IPS DF 6.9 (cell line): ENCODE measurements at regions not wholly inside any gene's neighbourhood (a gene's known extent, or its start where the extent isn't known, plus 50 kb on each side); places are given as distances from the start of the nearest gene placed in this dataset.

Experiments used
- DNase-seq: peaks from one replicate; pipeline ENCODE4 v3.0.0-alpha.2; 2013; ENCODE audit warnings: low read depth, low spot score
- H3K27ac ChIP-seq: one replicate; pipeline ENCODE4 v1.5.1; 2013; ENCODE audit warnings: low read length, control low read depth
- H3K27me3 ChIP-seq: 2 replicates; pipeline ENCODE4 v1.6.1; 2013; ENCODE audit warnings: mild to moderate bottlenecking, low read length; ENCODE audit not compliant: control insufficient read depth, insufficient read depth
- H3K36me3 ChIP-seq: 2 replicates; pipeline ENCODE4 v1.6.1; 2013; ENCODE audit warnings: low read length; ENCODE audit not compliant: control insufficient read depth, insufficient read depth
- H3K4me1 ChIP-seq: 2 replicates; pipeline ENCODE4 v1.6.1; 2013; ENCODE audit warnings: low read length; ENCODE audit not compliant: control insufficient read depth, insufficient read depth
- H3K4me3 ChIP-seq: 2 replicates; pipeline ENCODE4 v1.5.1; 2013; ENCODE audit warnings: mild to moderate bottlenecking, low read length
- H3K9me3 ChIP-seq: 2 replicates; pipeline ENCODE4 v1.6.1; 2013; ENCODE audit warnings: low read length, inconsistent platforms; ENCODE audit not compliant: control insufficient read depth, insufficient read depth
- WGBS: extraction: QIAGEN DNeasy Blood & Tissue Kit; methylation state at CpG from one replicate; pipeline ENCODE4 v1.1.7; 2013; ENCODE audit warnings: mixed read lengths, missing lambda C conversion rate; ENCODE audit not compliant: insufficient read length, insufficient coverage; 5-methylcytosine and 5-hydroxymethylcytosine counted together

DNA sequence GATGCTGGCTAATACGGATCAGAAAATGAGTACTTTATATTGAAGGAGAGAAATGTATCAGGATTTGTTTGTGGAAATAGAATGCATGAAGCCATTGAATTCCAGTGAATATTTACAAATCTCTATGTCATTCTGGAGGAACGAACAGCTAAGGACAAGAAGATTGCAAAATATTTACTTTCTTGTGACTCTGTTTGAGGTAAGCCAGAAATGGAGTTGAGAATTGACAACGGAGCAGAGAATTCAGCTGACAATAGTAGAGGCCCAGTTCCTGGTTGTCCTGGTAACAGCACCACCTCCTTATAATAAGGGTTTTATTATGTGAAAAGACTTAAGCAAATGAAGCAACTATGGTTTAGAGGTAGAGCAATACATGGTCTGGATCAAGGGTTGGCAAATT is 349.2 kb downstream of the ADCYAP1 start:
- no peaks in the 10 kb centered on the region for H3K27me3 ChIP-seq
- H3K4me3 ChIP-seq: no peak overlapping the region
- no peaks in the 10 kb centered on the region for H3K4me1 ChIP-seq
- H3K9me3 ChIP-seq: no peaks in the 10 kb centered on the region
- no CpG with 5 or more reads among the region's 3 CpGs for WGBS
- H3K36me3 ChIP-seq: no peaks in the 10 kb centered on the region
- H3K27ac ChIP-seq: no peak overlapping the region
- DNase-seq: no peak

DNA sequence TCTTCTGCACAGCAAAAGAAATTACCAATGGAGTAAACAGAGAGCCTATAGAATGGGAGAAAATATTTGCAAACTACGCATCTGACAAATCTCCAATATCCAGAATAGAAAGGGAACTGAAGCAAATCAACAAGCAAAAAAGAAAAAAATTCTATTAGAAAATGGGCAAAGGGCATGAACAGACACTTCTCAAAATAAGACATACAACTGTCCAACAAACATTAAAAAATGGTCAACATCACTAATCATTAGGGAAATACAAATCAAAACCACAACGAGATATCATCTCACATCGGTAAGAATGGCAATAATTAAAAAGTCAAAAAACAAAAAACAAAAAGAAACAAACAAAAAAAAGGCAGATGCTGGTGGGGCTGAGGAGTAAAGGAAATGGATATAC is 356.4 kb downstream of the ADCYAP1 start:
- Histone ChIP-seq H3K9me3 (no peaks in the 10 kb centered on the region), H3K27me3 (no peaks in the 10 kb centered on the region), H3K36me3 (no peaks in the 10 kb centered on the region), H3K4me3 (no peak overlapping the region), H3K4me1 (no peaks in the 10 kb centered on the region), H3K27ac (no peak overlapping the region)
- DNase-seq: no peak
- no CpG with 5 or more reads among the region's 3 CpGs for WGBS

DNA sequence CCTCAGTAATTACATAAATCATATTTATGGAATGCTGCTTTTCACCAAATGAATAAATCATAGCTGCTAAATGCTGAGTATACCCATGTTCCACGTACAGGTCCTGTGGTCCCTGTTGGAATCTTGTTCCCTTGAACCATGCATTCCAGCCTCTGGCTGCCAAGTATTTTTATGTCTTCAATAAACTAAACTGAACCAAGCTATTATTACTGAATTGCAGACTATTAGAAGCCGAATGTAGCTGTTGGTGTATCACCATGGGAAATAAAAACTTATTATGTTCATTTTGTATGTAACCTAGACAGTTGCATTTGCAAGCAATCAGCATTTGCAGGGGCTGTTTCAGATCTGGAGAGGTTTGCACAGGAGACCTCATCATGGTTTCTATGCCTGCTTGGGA is 362.4 kb downstream of the ADCYAP1 start:
- no CpG with 5 or more reads among the region's 2 CpGs for WGBS
- no peak overlapping the region for H3K27ac ChIP-seq
- DNase-seq: no peak
- H3K36me3 ChIP-seq: no peaks in the 10 kb centered on the region
- H3K27me3 ChIP-seq: no peaks in the 10 kb centered on the region
- H3K4me1 ChIP-seq: no peaks in the 10 kb centered on the region
- no peak overlapping the region for H3K4me3 ChIP-seq
- H3K9me3 ChIP-seq: no peaks in the 10 kb centered on the region

- no peak for DNase-seq
- H3K9me3 ChIP-seq: no peaks in the 10 kb centered on the region
- H3K27ac ChIP-seq: no peak overlapping the region
- H3K27me3 ChIP-seq: no peaks in the 10 kb centered on the region
- no peaks in the 10 kb centered on the region for H3K4me1 ChIP-seq
- WGBS: no CpG with 5 or more reads among the region's 2 CpGs
- no peaks in the 10 kb centered on the region for H3K36me3 ChIP-seq
- no peak overlapping the region for H3K4me3 ChIP-seq
These were observed 365.4 kb downstream of the ADCYAP1 start for GRCh38 chr18:1270081-1270480.

DNA sequence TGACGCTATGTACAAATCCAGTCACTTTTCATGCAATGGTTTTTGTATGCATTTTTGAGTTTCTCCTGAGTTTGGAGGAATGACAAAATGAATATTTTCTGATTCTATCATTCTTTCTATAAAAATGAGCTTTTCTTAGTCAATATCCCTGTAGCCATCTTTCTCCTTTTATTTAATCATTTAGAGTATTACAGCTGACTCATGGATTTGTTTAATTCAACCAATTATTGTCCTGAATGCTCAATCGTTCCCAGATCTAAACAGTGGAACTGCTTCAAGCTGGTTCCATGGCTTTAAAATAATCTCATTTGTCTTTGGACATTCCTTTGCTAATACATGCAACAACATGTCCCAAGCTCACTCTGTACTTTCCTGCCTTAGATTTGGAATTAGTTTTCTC is 368.8 kb downstream of the ADCYAP1 start:
- Histone ChIP-seq H3K36me3 (no peaks in the 10 kb centered on the region), H3K27ac (no peak overlapping the region), H3K4me1 (no peaks in the 10 kb centered on the region), H3K4me3 (no peak overlapping the region), H3K27me3 (no peaks in the 10 kb centered on the region), H3K9me3 (no peaks in the 10 kb centered on the region)
- DNase-seq: no peak
- WGBS: no CpG with 5 or more reads among the region's 2 CpGs

DNA sequence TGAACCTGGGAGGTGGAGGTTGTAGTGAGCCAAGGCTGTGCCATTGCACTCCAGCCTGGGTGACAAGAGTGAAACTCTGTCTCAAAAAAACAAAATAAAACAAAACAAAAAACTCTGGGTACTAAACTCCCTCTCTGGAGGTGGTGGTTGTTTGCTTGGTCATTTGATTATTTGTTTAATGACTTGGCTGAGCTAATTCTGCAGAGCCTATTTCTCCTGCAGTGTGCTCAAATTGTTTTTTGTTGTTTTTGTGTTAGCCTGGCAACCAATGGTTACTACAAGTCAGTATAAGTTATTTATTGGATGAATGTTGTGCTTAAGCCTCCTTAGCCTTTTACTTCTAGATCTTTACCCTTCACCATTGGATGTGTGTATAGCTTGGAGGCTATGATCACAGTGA is 387.5 kb downstream of the ADCYAP1 start:
- Histone ChIP-seq H3K9me3 (no peaks in the 10 kb centered on the region), H3K4me1 (no peaks in the 10 kb centered on the region), H3K4me3 (no peak overlapping the region), H3K27ac (no peak overlapping the region), H3K27me3 (no peaks in the 10 kb centered on the region), H3K36me3 (no peaks in the 10 kb centered on the region)
- DNase-seq: no peak

- Histone ChIP-seq H3K27me3 (no peaks in the 10 kb centered on the region), H3K4me3 (no peak overlapping the region), H3K9me3 (no peaks in the 10 kb centered on the region), H3K4me1 (no peaks in the 10 kb centered on the region), H3K36me3 (no peaks in the 10 kb centered on the region), H3K27ac (no peak overlapping the region)
- no peak for DNase-seq
- WGBS: no CpG with 5 or more reads among the region's 4 CpGs
These were observed 389.6 kb downstream of the ADCYAP1 start for GRCh38 chr18:1294229-1294628.

DNA sequence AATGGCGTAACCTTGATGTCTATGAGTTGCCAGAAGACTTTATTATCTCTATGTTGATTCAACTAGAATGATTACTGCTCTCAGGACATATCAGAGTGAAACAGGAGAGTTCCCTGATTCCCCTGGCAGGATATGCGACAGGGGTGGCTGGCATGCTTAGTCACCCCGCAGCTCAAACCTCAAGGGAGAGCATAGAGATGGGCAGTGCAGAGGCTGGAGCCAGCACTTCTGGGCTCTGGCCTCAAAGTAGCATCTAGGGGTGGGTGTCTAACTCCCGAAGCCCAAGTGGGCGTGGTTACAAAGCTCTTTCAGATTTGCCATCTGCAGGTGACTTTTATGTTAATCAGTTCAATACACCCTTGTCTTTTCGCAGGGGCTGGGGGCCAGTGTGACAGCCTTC is 391.6 kb downstream of the ADCYAP1 start:
- no peaks in the 10 kb centered on the region for H3K9me3 ChIP-seq
- H3K27me3 ChIP-seq: no peaks in the 10 kb centered on the region
- no peak overlapping the region for H3K27ac ChIP-seq
- no peaks in the 10 kb centered on the region for H3K4me1 ChIP-seq
- H3K4me3 ChIP-seq: no peak overlapping the region
- no CpG with 5 or more reads among the region's 6 CpGs for WGBS
- H3K36me3 ChIP-seq: no peaks in the 10 kb centered on the region
- no peak for DNase-seq

- no peaks in the 10 kb centered on the region for H3K4me1 ChIP-seq
- no peak for DNase-seq
- no peaks in the 10 kb centered on the region for H3K36me3 ChIP-seq
- no peak overlapping the region for H3K27ac ChIP-seq
- no peaks in the 10 kb centered on the region for H3K9me3 ChIP-seq
- H3K27me3 ChIP-seq: no peaks in the 10 kb centered on the region
- no peak overlapping the region for H3K4me3 ChIP-seq
These were observed 398.2 kb downstream of the ADCYAP1 start for GRCh38 chr18:1302861-1303260.

DNA sequence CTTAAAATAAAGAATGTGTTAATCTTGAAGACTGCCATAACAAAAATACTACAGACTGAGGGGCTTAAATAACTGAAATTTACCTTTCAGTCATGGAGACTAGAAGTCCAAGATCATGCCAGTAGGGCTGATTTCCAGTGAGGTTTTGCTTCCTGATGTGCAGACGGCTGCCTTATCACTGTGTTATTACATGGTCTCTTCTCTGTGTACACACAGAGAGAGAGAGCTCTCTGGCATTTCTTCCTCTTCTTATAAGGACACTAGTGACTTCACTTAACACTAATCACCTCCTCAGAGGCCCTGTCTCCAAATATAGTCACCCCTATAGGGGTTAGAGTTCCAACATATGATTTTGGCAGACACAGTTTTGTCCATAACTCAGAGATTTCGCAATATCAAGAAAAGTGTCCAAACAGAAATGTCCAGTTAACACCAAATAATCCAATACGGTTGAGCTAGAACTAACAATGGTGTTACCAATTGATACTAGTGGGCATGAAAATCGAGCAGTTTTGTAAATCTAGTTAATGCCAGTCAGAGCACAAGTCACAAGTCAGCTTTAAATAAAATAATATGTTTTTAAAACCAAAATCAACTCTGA is 399.8 kb downstream of the ADCYAP1 start:
- Histone ChIP-seq H3K4me1 (no peaks in the 10 kb centered on the region), H3K27me3 (no peaks in the 10 kb centered on the region), H3K36me3 (no peaks in the 10 kb centered on the region), H3K9me3 (no peaks in the 10 kb centered on the region), H3K4me3 (no peak overlapping the region), H3K27ac (no peak overlapping the region)
- no peak for DNase-seq
- no CpG with 5 or more reads among the region's 4 CpGs for WGBS

- no peak for DNase-seq
- no CpG with 5 or more reads among the region's 2 CpGs for WGBS
- Histone ChIP-seq H3K27me3 (no peaks in the 10 kb centered on the region), H3K4me3 (no peak overlapping the region), H3K4me1 (no peaks in the 10 kb centered on the region), H3K36me3 (no peaks in the 10 kb centered on the region), H3K9me3 (no peaks in the 10 kb centered on the region), H3K27ac (no peak overlapping the region)
These were observed 402.0 kb downstream of the ADCYAP1 start for GRCh38 chr18:1306641-1307040.
